Endothelial cell of umbilical vein (primary cell): ENCODE measurements at regions not wholly inside any gene's neighbourhood (a gene's known extent, or its start where the extent isn't known, plus 50 kb on each side); places are given as distances from the start of the nearest gene placed in this dataset.

Experiments used
- BruUV-seq: library from RNA; stranded (reverse); fragments of 400-500 nt; replicated peaks from 2 replicates; lab custom pipeline; 2021; lab: Mats Ljungman, UMichigan
- CTCF ChIA-PET: fragments of 300-600, 350-600 bp; sonication (Branson Sonifier 250); formaldehyde crosslinking; loops from one replicate; lab custom pipeline; 2021; ENCODE audit warnings: antibody characterized with exemption, inconsistent platforms; lab: Charles Lee
- POLR2A ChIA-PET: fragments of 300-600, 350-600 bp; sonication (Branson Sonifier 250); formaldehyde crosslinking; loops from one replicate; lab custom pipeline; 2021; ENCODE audit warnings: antibody characterized with exemption, inconsistent platforms; lab: Charles Lee
- DNase-seq: peaks from one replicate; pipeline ENCODE4 v3.0.0-alpha.2; 2011; ENCODE audit warnings: low read depth, low spot score
- FAIRE-seq: peaks from 2 replicates; lab custom pipeline; 2011; peaks lifted over from hg19 to GRCh38; lab: Jason Lieb, UNC
- H2AFZ ChIP-seq: 2 replicates; pipeline ENCODE4 v1.6.0; 2012; ENCODE audit warnings: low read depth, low read length, control low read depth, inconsistent platforms
- H3K27ac ChIP-seq: 2 replicates; pipeline ENCODE4 v1.5.1; 2011; ENCODE audit warnings: low read depth, mild to moderate bottlenecking, control low read depth, low read length, moderate library complexity; ENCODE audit not compliant: insufficient read depth
- H3K27me3 ChIP-seq, 2 experiments: 2 replicates each; pipeline versions ENCODE4 v1.6.0 to v1.6.1; 2011; ENCODE audit warnings: low read length in 2 of 2, mixed read lengths in 1 of 2; ENCODE audit not compliant: control insufficient read depth in 2 of 2, insufficient read depth in 2 of 2
- H3K36me3 ChIP-seq, 2 experiments: 2 replicates in 1 of 2; 3 replicates in 1 of 2; pipeline ENCODE4 v1.5.1; 2011; ENCODE audit warnings: low read length in 2 of 2, mild to moderate bottlenecking in 1 of 2, moderate library complexity in 1 of 2; ENCODE audit not compliant: control insufficient read depth in 2 of 2, insufficient read depth in 2 of 2; ENCODE audit errors: extremely low read depth in 1 of 2
- H3K4me1 ChIP-seq: 3 replicates; pipeline ENCODE4 v1.5.1; 2011; ENCODE audit warnings: mild to moderate bottlenecking, low read length; ENCODE audit not compliant: control insufficient read depth, insufficient read depth; ENCODE audit errors: extremely low read depth
- H3K4me2 ChIP-seq: 2 replicates; pipeline ENCODE4 v1.6.1; 2011; ENCODE audit warnings: low read length, control low read depth, mixed read lengths; ENCODE audit not compliant: insufficient read depth
- H3K4me3 ChIP-seq, 3 experiments: fragments of 200-600 bp in 1 of 3; sonication (generic), shearing (Covaris generic) in 1 of 3; replicated peaks in 1 of 3; 2 replicates each; pipeline ENCODE4 v1.5.1; 2011 to 2016; ENCODE audit warnings: control low read depth in 3 of 3, low read length in 3 of 3, mild to moderate bottlenecking in 2 of 3, inconsistent platforms in 1 of 3, low read depth in 1 of 3, moderate library complexity in 1 of 3; ENCODE audit not compliant: insufficient read depth in 1 of 3
- H3K79me2 ChIP-seq: 2 replicates; pipeline ENCODE4 v1.6.0; 2012; ENCODE audit warnings: low read length, inconsistent platforms; ENCODE audit not compliant: control insufficient read depth, insufficient read depth
- H3K9ac ChIP-seq: replicated peaks from 2 replicates; pipeline ENCODE3; 2011; ENCODE audit warnings: low read length, control low read depth; ENCODE audit not compliant: insufficient read depth; ENCODE audit errors: extremely low read depth
- H3K9me1 ChIP-seq: replicated peaks from 3 replicates; pipeline ENCODE4 v1.6.0; 2011; ENCODE audit warnings: mild to moderate bottlenecking, low read length; ENCODE audit not compliant: control insufficient read depth, insufficient read depth; ENCODE audit errors: extremely low read depth
- H3K9me3 ChIP-seq: replicated peaks from 2 replicates; pipeline ENCODE4 v1.5.1; 2012; ENCODE audit warnings: low read length, inconsistent platforms; ENCODE audit not compliant: control insufficient read depth, insufficient read depth
- H4K20me1 ChIP-seq: replicated peaks from 2 replicates; pipeline ENCODE3; 2011; ENCODE audit warnings: mild to moderate bottlenecking, low read length; ENCODE audit not compliant: control insufficient read depth, insufficient read depth; ENCODE audit errors: extremely low read depth
- CTCF ChIP-seq, 2 donors: IDR thresholded peaks; 1 replicate in 1 of 2; 2 replicates in 1 of 2; pipeline ENCODE4 v1.5.1; 2011; ENCODE audit warnings: low read length in 2 of 2, mild to moderate bottlenecking in 2 of 2, moderate library complexity in 2 of 2, control low read depth in 1 of 2, inconsistent platforms in 1 of 2, low read depth in 1 of 2; ENCODE audit not compliant: insufficient read depth in 1 of 2; ENCODE audit errors: extremely low read depth in 1 of 2
- EZH2 ChIP-seq: IDR thresholded peaks from 2 replicates; pipeline ENCODE4 v1.6.1; 2012; ENCODE audit warnings: borderline replicate concordance, low read depth, mild to moderate bottlenecking, moderate library complexity, low read length, inconsistent platforms; ENCODE audit not compliant: severe bottlenecking
- GATA2 ChIP-seq: IDR thresholded peaks from 2 replicates; pipeline ENCODE4 v1.7.0; 2011; ENCODE audit warnings: low read depth, mild to moderate bottlenecking, moderate library complexity, mixed read lengths, low read length; ENCODE audit not compliant: insufficient read length, insufficient read depth
- JUN ChIP-seq: IDR thresholded peaks from 2 replicates; pipeline ENCODE4 v1.6.1; 2011; ENCODE audit warnings: borderline replicate concordance, low read depth; ENCODE audit not compliant: insufficient read length, insufficient read depth
- MAX ChIP-seq: IDR thresholded peaks from 2 replicates; pipeline ENCODE4 v1.6.1; 2011; ENCODE audit not compliant: insufficient read depth, insufficient read length
- MYC ChIP-seq: IDR thresholded peaks from one replicate; pipeline ENCODE4 v1.6.1; 2011; ENCODE audit warnings: mild to moderate bottlenecking, low read depth, low read length
- POLR2A ChIP-seq: IDR thresholded peaks from 2 replicates; pipeline ENCODE4 v1.6.1; 2012; ENCODE audit warnings: low read depth, mild to moderate bottlenecking, control low read depth, low read length
- POLR2AphosphoS5 ChIP-seq: IDR thresholded peaks from 2 replicates; pipeline ENCODE4 v1.6.1; 2012; ENCODE audit warnings: low read depth, mild to moderate bottlenecking, control low read depth, low read length, moderate library complexity; ENCODE audit not compliant: insufficient read depth
- dilution Hi-C: fragments of 300-500 bp; cut with MboI; formaldehyde crosslinking; loops from one replicate; pipeline ENCODE4 v1.15.0; 2019; ENCODE audit warnings: low sequenced_read_pairs; ENCODE audit not compliant: extremely low pct_ligation_motif_present
- intact Hi-C: fragments of 100-400 bp; cut with micrococcal nuclease; formaldehyde crosslinking; loops from one replicate; pipeline ENCODE4 v1.10.0; 2022

- no peak for FAIRE-seq
- no TSS peak for BruUV-seq
These were observed 357.6 kb downstream of the BRD1 start for GRCh38 chr22:49469896-49470740.

More at GRCh38 chr22:49469896-49470740, 357.6 kb downstream of the BRD1 start:
- Histone ChIP-seq H3K4me2 (no peak overlapping the region), H3K9ac (no peak overlapping the region), H3K27me3 (no peaks in the 10 kb centered on the region), H3K9me3 (peaks cover 4% of the 10 kb centered on the region), H3K36me3 (no peaks in the 10 kb centered on the region), H3K79me2 (no peaks in the 10 kb centered on the region), H3K4me3 (no peak overlapping the region), H3K4me1 (no peaks in the 10 kb centered on the region), H3K9me1 (no peaks in the 10 kb centered on the region), H2AFZ (no peak overlapping the region), H3K27ac (no peak overlapping the region), H4K20me1 (no peaks in the 10 kb centered on the region)
- ChIA-PET CTCF (no interaction called here), POLR2A (no interaction called here)
- intact Hi-C loops (no loop called here), dilution Hi-C loops (no loop called here)
- no peak for TF ChIP-seq EZH2
- no peak for TF ChIP-seq CTCF (IDR thresholded peaks at IDR 0.05; ENCODE audit: extremely low read depth in 1 of 2, insufficient read depth in 1 of 2, low read depth in 1 of 2, low read length in 2 of 2)
- no peak for TF ChIP-seq MYC
- no peak for TF ChIP-seq JUN
- no peak for TF ChIP-seq POLR2A
- TF ChIP-seq GATA2, result no peak
- TF ChIP-seq MAX, result no peak
- TF ChIP-seq POLR2AphosphoS5, result no peak
- no peak for DNase-seq
